GM23248 (cell line): ENCODE measurements at regions not wholly inside any gene's neighbourhood (a gene's known extent, or its start where the extent isn't known, plus 50 kb on each side); places are given as distances from the start of the nearest gene placed in this dataset.

Experiments
- EZH2 ChIP-seq: fragments of 200-600 bp; sonication (generic); IDR thresholded peaks from 2 replicates; pipeline ENCODE4 v1.6.1; 2018; ENCODE audit warnings: antibody characterized with exemption, mild to moderate bottlenecking; ENCODE audit not compliant: insufficient read depth, poor library complexity, severe bottlenecking
- EZH2phosphoT487 ChIP-seq: fragments of 200-600 bp; sonication (generic); IDR thresholded peaks from 2 replicates; pipeline ENCODE4 v1.6.1; 2018; ENCODE audit warnings: antibody characterized with exemption, moderate library complexity, mild to moderate bottlenecking, low read depth; ENCODE audit not compliant: insufficient read depth

DNA sequence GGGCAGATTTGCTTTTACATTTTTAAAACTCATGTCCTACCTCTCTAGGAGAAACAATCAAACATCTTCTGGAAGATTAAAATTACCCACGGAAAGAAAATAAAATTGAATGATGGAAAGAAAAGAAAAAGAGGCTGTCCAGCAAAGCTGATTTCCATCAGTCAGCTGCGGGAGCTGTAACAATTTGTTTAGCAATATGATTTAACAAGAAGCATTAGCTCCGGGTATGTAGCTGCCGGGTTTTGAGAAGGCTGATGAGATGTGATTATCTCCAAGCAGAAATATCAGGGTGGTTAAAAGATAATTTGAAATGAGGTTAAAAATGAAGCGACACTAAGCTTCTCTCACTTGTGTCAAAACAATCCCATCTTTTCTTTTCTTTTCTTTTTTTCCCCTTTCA, 608.9 kb upstream of the SALL1 start:
- TF ChIP-seq EZH2phosphoT487, result no peak
- no peak for TF ChIP-seq EZH2
